Activated CD8-positive, alpha-beta memory T cell treated with anti-CD3 and anti-CD28 coated beads for 48 hours (primary cell): ENCODE measurements at regions not wholly inside any gene's neighbourhood (a gene's known extent, or its start where the extent isn't known, plus 50 kb on each side); places are given as distances from the start of the nearest gene placed in this dataset.

ENCODE experiments used
- DNase-seq, 3 experiments: peaks; one replicate each; pipeline ENCODE4 v3.0.0-alpha.2; 2020; ENCODE audit warnings: low read depth in 2 of 3, low spot score in 2 of 3

- no peak for DNase-seq
Measured at GRCh38 chr12:67832155-67832554, 157.1 kb upstream of the IFNG-AS1 start.

- no peak for DNase-seq
Measured at GRCh38 chr12:67833602-67834001, 155.6 kb upstream of the IFNG-AS1 start.

GRCh38 chr12:67837876-67838275 lies 151.4 kb upstream of the IFNG-AS1 start:
- DNase-seq, result no peak

GRCh38 chr12:67842124-67842523 lies 147.1 kb upstream of the IFNG-AS1 start:
- DNase-seq, result no peak

GRCh38 chr12:67843257-67843656 lies 146.0 kb upstream of the IFNG-AS1 start:
- DNase-seq, result no peak

GRCh38 chr12:67852701-67853100 lies 136.5 kb upstream of the IFNG-AS1 start:
- no peak for DNase-seq

GRCh38 chr12:67853204-67853603 lies 136.0 kb upstream of the IFNG-AS1 start:
- DNase-seq, result no peak

GRCh38 chr12:67854351-67854750 lies 134.9 kb upstream of the IFNG-AS1 start:
- no peak for DNase-seq

GRCh38 chr12:67855103-67855502 lies 134.1 kb upstream of the IFNG-AS1 start:
- DNase-seq, result no peak

- DNase-seq, result no peak
Measured at GRCh38 chr12:67871231-67871630, 118.0 kb upstream of the IFNG-AS1 start.

- no peak for DNase-seq
Measured at GRCh38 chr12:67873355-67873754, 115.9 kb upstream of the IFNG-AS1 start.

GRCh38 chr12:67876305-67876915 lies 112.8 kb upstream of the IFNG-AS1 start:
- no peak for DNase-seq

- DNase-seq, result no peak
Measured at GRCh38 chr12:67877727-67878126, 111.5 kb upstream of the IFNG-AS1 start.

- DNase-seq, result no peak
Measured at GRCh38 chr12:67879937-67880336, 109.3 kb upstream of the IFNG-AS1 start.

GRCh38 chr12:67881565-67881964 lies 107.7 kb upstream of the IFNG-AS1 start:
- DNase-seq, result no peak

- no peak for DNase-seq
Measured at GRCh38 chr12:67884596-67884995, 104.7 kb upstream of the IFNG-AS1 start.

GRCh38 chr12:67885375-67886169 lies 103.7 kb upstream of the IFNG-AS1 start:
- DNase-seq, result no peak

GRCh38 chr12:67887065-67887464 lies 102.2 kb upstream of the IFNG-AS1 start:
- no peak for DNase-seq

GRCh38 chr12:67889931-67890330 lies 99.3 kb upstream of the IFNG-AS1 start:
- no peak for DNase-seq

GRCh38 chr12:67890726-67891258 lies 98.5 kb upstream of the IFNG-AS1 start:
- no peak for DNase-seq

GRCh38 chr12:67891596-67891995 lies 97.7 kb upstream of the IFNG-AS1 start:
- DNase-seq, result no peak

- DNase-seq, result no peak
Measured at GRCh38 chr12:67892259-67893021, 96.8 kb upstream of the IFNG-AS1 start.
